GM18517 (cell line): ENCODE measurements at regions not wholly inside any gene's neighbourhood (a gene's known extent, or its start where the extent isn't known, plus 50 kb on each side); places are given as distances from the start of the nearest gene placed in this dataset.

Source experiments
- ATAC-seq: cut with Tn5 transposase; IDR thresholded peaks from one replicate; pipeline ENCODE4 v1.9.1; 2021; ENCODE audit warnings: mild to moderate bottlenecking, moderate library complexity; ENCODE audit not compliant: unreplicated experiment

DNA sequence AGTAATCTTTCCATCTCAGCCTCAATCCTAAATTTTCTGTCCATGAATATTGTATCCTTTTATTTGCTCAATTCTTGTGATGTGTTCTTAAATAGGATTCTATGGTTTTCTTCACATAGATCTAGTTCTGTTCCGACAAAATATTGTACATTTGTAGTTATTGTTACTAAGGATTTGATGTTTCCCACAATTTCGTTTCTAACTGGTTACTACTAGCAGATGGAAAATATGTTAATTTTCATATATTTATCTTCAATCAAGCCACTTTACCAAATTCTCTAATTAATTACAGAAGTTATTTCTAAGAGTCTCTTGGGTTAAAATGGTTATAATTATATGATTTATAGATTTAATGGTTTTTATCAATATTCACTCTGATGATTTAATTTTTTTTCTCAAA is 60.3 kb downstream of the SEC61B start:
- no peak for ATAC-seq

DNA sequence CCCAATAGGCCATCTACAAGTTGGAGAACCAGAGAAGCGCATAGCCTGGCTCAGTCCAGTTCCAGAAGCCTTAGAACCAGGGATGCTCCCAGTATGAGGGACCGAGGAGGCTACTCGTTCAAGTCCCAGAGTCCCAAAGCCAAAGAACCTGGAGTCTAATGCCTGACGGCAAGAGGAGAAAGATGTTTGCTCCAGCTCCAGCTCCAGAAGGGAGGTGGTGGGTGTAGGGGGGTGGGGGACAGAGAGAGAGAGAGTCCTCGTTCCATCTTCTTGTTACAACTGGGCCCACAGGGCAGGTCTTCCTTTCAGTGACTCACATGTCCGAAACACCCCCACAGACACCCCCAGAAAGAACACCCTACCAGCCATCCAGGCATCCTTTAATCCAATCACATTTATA is 63.9 kb downstream of the SEC61B start:
- no peak for ATAC-seq

GRCh38 chr9:99286536-99286935 is 64.5 kb downstream of the SEC61B start:
- ATAC-seq: no peak

DNA sequence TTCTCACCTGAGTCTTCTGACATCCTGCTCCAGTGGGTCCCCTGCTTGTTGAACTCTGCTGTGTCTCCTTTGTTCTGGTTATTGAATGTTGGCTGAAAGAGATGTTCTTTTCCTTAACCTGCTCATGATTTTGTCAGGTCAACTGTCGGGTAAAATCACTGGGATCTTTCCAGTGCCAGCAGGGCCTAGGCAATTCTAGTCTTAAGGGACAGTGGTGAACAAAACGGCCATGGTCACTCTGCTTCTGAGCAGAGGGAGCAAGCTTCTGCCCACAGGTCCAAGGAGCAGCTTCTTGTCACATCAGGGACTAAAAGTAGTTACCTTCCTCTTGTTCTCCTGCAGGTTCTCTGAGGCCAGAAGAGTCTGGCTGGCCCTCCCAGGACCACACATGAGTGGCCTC is 65.6 kb downstream of the SEC61B start:
- no peak for ATAC-seq

GRCh38 chr9:99288830-99289229 is 66.7 kb downstream of the SEC61B start:
- no peak for ATAC-seq

- ATAC-seq: no peak
Measured at GRCh38 chr9:99294850-99295461, 72.9 kb downstream of the SEC61B start.

- ATAC-seq: no peak
Measured at GRCh38 chr9:99296291-99296951, 74.3 kb downstream of the SEC61B start.

DNA sequence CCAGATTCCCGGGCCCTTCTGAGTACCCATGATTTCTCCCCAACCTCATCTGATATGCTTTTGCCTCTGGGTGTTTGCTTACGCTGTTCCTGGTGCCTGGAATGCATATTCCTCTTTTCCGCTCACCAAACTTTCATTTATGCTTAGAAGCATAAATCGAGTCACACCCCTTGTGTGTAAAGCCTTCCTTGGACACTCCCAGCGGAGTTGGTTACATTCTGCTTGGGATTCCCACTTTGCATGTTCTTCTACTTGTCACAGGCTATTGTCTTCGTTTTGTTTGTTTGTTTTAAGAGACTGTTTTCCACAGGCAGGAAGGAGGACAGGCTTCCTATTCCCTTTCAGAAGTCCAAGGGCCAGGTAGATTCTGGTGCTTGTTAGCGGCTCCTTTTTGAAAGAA is 76.5 kb downstream of the SEC61B start:
- no peak for ATAC-seq

DNA sequence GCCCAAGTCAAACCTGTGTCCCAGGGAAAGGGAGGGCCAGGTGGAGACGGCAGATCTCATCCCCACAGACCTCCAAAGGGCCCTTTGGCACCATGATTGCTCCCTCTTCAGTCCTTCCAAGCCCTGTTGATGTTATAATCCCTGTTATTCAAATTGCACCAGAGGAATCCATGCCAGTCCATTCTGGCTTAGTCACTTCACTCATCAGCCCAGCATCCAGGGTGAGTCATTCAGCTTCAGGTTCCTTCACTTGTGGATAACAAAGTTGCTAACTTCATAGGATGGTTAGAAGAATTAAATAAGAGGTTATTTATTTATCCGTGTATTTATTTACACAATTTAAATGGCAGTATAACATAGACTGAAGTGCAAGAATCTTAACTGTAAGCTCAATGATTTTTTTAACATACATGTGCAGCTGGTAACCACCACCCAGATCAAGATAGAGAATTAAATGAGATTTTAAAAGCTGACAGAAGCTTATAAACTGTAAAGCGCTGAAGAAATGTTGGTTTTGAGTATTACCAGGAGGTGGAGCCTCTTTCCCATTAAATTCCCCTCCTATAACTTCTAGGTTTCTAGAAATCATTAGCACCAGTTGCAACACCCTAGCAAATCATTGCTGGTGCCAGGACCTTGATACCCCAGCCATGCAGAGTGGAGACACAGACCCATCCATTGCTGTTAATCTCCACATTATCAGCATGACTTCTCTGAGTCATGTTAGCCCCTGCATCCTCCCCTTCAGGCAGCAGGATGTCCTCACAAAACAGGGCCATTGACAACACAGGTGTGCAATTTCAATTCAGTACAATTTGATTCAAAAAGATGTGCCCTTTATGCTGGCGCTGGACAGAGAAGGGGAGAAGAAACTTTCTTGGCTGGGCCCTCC is 77.4 kb downstream of the SEC61B start:
- no peak for ATAC-seq

DNA sequence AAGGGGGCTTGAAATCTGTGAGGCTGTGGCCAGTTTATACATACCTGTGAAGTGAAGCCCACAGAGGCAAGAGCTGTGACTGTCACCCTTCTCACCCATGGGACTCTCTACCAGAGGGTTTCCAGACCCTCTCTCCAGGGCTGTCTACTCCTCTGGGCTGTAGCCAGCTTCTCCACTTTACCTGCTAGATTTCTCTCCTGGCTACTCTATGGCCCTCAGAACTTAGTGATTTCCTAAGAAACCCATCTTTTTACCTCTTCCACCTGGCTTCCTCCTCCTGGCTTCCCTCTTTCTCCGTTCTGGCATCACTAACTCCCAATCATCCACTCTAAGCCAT is 78.0 kb downstream of the SEC61B start:
- ATAC-seq: no peak

DNA sequence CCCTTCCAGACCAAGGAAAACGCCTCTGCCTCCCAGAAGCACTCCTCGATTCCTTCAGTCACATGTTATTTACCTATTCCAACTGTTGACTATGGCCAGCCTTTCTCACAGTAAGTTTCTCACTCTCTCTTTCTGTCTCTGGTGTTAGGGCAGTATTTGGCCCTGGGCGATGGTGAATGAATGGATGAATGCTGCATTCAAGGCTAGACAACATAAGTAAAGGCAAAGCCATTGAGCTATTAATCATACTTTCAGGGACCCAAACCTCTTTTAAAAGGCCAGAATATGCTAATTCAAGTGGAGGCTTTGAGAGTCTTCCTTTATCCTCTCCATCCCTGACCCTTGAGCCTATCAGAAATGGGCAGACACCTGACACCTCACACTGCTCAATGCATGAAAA is 78.5 kb downstream of the SEC61B start:
- ATAC-seq: no peak

DNA sequence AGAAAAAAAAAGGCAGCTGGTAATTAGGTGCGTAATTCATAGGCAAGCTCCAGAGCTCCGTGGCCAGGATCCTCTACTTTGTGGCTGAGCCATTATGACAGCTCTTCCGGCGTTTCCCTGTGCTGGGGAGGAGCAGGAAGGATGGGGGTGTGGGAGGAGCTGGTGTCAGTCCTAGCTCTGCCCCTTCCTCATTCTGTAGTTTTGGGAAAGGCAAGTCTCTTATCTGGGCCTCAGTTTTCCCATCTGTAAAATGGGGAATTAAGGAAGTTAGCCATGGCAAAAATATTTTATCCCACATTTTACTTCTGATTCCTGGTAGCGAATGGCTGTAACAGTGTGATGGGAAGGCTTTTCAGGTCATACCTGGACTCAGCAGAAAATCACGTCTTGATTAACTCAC is 81.1 kb downstream of the SEC61B start:
- ATAC-seq: no peak

DNA sequence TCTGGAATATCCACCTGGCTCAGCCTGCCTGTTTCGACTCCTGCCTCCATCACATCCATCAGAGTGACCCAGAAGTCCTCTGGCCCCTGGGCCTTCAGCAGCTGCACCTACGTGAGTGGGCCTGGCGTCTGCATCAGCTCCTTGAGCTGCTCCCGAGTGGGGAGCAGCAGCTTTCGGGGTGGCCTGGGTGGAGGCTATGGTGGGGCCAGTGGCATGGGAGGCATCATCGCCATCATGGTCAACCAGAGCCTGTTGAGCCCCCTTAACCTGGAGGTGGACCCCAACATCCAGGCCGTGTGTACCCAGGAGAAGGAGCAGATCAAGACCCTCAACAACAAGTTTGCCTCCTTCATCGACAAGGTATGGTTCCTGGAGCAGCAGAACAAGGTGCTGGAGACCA is 83.0 kb downstream of the SEC61B start:
- ATAC-seq: no peak

DNA sequence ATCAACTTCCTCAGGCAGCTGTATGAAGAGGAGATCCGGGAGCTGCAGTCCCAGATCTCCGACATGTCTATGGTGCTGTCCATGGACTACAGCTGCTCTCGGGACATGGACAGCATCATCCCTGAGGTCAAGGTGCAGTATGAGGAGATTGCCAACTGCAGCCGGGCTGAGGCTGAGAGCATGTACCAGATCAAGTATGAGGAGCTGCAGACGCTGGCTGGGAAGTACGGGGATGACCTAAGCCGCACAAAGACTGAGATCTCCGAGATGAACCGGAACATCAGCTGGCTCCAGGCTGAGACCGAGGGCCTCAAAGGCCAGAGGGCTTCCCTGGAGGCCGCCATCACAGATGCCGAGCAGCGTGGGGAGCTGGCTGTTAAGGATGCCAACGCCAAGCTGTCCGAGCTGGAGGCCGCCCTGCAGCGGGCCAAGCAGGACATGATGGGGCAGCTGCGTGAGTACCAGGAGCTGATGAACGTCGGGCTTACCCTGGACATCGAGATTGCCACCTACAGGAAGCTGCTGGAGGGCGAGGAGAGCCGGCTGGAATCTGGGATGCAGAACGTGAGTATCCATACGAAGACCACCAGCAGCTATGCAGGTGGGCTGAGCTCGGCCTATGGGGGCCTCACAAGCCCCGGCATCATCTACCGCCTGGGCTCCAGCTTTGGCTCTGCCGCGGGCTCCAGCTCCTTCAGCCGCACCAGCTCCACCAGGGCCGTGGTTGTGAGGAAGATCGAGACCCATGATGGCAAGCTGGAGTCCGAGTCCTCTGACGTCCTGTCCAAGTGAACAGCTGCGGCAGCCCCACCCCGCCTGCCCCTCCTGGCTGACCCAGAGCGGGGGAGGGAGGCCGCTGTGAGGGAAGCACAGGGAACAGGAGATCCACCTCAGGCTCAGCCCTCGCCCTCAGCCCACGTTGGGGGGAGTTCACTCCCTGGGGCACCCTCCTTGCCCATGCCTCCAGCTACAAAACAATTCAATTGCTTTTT is 84.0 kb downstream of the SEC61B start:
- ATAC-seq: no peak

GRCh38 chr9:99307851-99308250 is 85.8 kb downstream of the SEC61B start:
- ATAC-seq: no peak

- ATAC-seq: no peak
Measured at GRCh38 chr9:99309141-99309939, 87.3 kb downstream of the SEC61B start.

GRCh38 chr9:99312736-99313135 is 90.7 kb downstream of the SEC61B start:
- ATAC-seq: no peak

DNA sequence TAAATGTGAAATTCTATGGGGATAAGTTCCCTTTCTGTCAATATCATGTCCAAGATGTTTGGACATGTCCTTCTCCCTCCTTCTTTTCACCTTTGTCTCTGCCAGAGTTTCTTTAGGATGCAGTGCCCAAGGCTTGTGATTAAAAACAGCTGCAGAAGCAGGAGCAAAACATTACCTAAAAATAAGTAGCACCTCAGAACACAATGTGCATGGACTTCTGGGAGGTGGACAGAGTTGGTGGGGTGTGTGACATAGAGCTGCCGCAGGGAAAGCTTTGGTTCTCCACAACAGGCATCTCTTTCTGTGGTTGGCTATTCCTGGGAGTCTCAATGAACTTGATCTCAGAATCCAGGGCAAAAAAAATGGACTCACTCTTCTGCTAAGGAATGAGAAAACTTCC is 97.0 kb downstream of the SEC61B start:
- no peak for ATAC-seq

- ATAC-seq: no peak
Measured at GRCh38 chr9:99322299-99322698, 100.2 kb downstream of the SEC61B start.
